HEK293T (cell line): ENCODE measurements at regions not wholly inside any gene's neighbourhood (a gene's known extent, or its start where the extent isn't known, plus 50 kb on each side); places are given as distances from the start of the nearest gene placed in this dataset.

Experiments
- ARNT ChIP-seq: fragments of 450-650 bp; IDR thresholded peaks from 2 replicates; pipeline ENCODE4 v1.6.1; 2017; ENCODE audit warnings: mild to moderate bottlenecking
- BHLHE40 ChIP-seq: fragments of 450-650 bp; IDR thresholded peaks from 2 replicates; pipeline ENCODE4 v1.6.1; 2016; ENCODE audit warnings: mild to moderate bottlenecking, moderate library complexity, borderline replicate concordance
- ELF4 ChIP-seq: fragments of 450-650 bp; IDR thresholded peaks from 2 replicates; pipeline ENCODE4 v1.6.1; 2017; ENCODE audit warnings: antibody characterized with exemption
- FOXA1 ChIP-seq: fragments of 450-650 bp; IDR thresholded peaks from 2 replicates; pipeline ENCODE4 v1.6.1; 2016; ENCODE audit warnings: mild to moderate bottlenecking
- FOXK2 ChIP-seq: fragments of 450-650 bp; IDR thresholded peaks from 2 replicates; pipeline ENCODE4 v1.6.1; 2016; ENCODE audit warnings: mild to moderate bottlenecking
- FOXM1 ChIP-seq: fragments of 450-650 bp; IDR thresholded peaks from 2 replicates; pipeline ENCODE4 v1.6.1; 2017; ENCODE audit warnings: mild to moderate bottlenecking, borderline replicate concordance
- LEF1 ChIP-seq: fragments of 450-650 bp; IDR thresholded peaks from 2 replicates; pipeline ENCODE4 v1.6.1; 2017; ENCODE audit warnings: mild to moderate bottlenecking, borderline replicate concordance
- NFRKB ChIP-seq: fragments of 450-650 bp; IDR thresholded peaks from 2 replicates; pipeline ENCODE4 v1.6.1; 2016; ENCODE audit warnings: mild to moderate bottlenecking, moderate library complexity
- SP1 ChIP-seq: fragments of 450-650 bp; IDR thresholded peaks from 2 replicates; pipeline ENCODE4 v1.6.1; 2017
- SUZ12 ChIP-seq: fragments of 450-650 bp; IDR thresholded peaks from 2 replicates; pipeline ENCODE4 v1.6.1; 2016; ENCODE audit warnings: mild to moderate bottlenecking
- TARDBP ChIP-seq: fragments of 450-650 bp; IDR thresholded peaks from 2 replicates; pipeline ENCODE4 v1.6.1; 2016
- ZNF384 ChIP-seq: fragments of 450-650 bp; IDR thresholded peaks from 2 replicates; pipeline ENCODE4 v1.6.1; 2016
- TF ChIP-seq, protein P1 (sequence below): fragments of 450-650 bp; IDR thresholded peaks from 2 replicates; pipeline ENCODE4 v1.6.1; 2016

- TF ChIP-seq SP1 (no peak), BHLHE40 (no peak), SUZ12 (no peak), TARDBP (no peak), FOXK2 (no peak), FOXM1 (no peak), ARNT (no peak), ELF4 (no peak), FOXA1 (no peak), NFRKB (no peak), ZNF384 (no peak), LEF1 (no peak)
- TF ChIP-seq, protein P1, sequence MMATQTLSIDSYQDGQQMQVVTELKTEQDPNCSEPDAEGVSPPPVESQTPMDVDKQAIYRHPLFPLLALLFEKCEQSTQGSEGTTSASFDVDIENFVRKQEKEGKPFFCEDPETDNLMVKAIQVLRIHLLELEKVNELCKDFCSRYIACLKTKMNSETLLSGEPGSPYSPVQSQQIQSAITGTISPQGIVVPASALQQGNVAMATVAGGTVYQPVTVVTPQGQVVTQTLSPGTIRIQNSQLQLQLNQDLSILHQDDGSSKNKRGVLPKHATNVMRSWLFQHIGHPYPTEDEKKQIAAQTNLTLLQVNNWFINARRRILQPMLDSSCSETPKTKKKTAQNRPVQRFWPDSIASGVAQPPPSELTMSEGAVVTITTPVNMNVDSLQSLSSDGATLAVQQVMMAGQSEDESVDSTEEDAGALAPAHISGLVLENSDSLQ: no peak
Observed at GRCh38 chr5:82820188-82820587, 257.0 kb downstream of the TMEM167A start.
